ENCODE measurements at regions not wholly inside any gene's neighbourhood (a gene's known extent, or its start where the extent isn't known, plus 50 kb on each side); places are given as distances from the start of the nearest gene placed in this dataset.

- no peak for ATAC-seq
Measured at GRCh38 chr20:16678779-16679178, 51.0 kb upstream of the SNRPB2 start.

GRCh38 chr20:16676891-16677290 lies 52.9 kb upstream of the SNRPB2 start:
- ATAC-seq, result no peak

- ATAC-seq, result peak in 1 of 2 donors; percentile 72
Measured at GRCh38 chr20:16675001-16675564, 54.7 kb upstream of the SNRPB2 start.

GRCh38 chr20:16674243-16674642 lies 55.6 kb upstream of the SNRPB2 start:
- no peak for ATAC-seq

- ATAC-seq, result no peak
Measured at GRCh38 chr20:16672299-16672698, 57.5 kb upstream of the SNRPB2 start.

GRCh38 chr20:16671753-16672152 lies 58.1 kb upstream of the SNRPB2 start:
- no peak for ATAC-seq

GRCh38 chr20:16666272-16666671 lies 63.6 kb upstream of the SNRPB2 start:
- no peak for ATAC-seq

GRCh38 chr20:16664020-16664419 lies 65.8 kb upstream of the SNRPB2 start:
- no peak for ATAC-seq

- ATAC-seq, result no peak
Measured at GRCh38 chr20:16662467-16662866, 67.4 kb upstream of the SNRPB2 start.

- no peak for ATAC-seq
Measured at GRCh38 chr20:16661756-16662155, 68.1 kb upstream of the SNRPB2 start.

- ATAC-seq, result no peak
Measured at GRCh38 chr20:16654858-16655535, 74.8 kb upstream of the SNRPB2 start.

- no peak for ATAC-seq
Measured at GRCh38 chr20:16653266-16653665, 76.6 kb upstream of the SNRPB2 start.

GRCh38 chr20:16647875-16648597 lies 74.8 kb upstream of the KIF16B start:
- ATAC-seq, result no peak

GRCh38 chr20:16641511-16642023 lies 68.3 kb upstream of the KIF16B start:
- ATAC-seq, result no peak

GRCh38 chr20:16639027-16639941 lies 66.0 kb upstream of the KIF16B start:
- no peak for ATAC-seq

- ATAC-seq, result no peak
Measured at GRCh38 chr20:16637797-16638196, 64.5 kb upstream of the KIF16B start.

- no peak for ATAC-seq
Measured at GRCh38 chr20:16626849-16627248, 53.6 kb upstream of the KIF16B start.

GRCh38 chr20:16624106-16624505 lies 50.9 kb upstream of the KIF16B start:
- no peak for ATAC-seq

Measured in activated CD4-positive, CD25-positive, alpha-beta regulatory T cell treated with anti-CD3 and anti-CD28 coated beads, Interleukin-2, amount 50 U/mL, for 24 hours (primary cell).